ENCODE measurements at regions not wholly inside any gene's neighbourhood (a gene's known extent, or its start where the extent isn't known, plus 50 kb on each side); places are given as distances from the start of the nearest gene placed in this dataset.
A peak's percentile ranks its signal among the peaks of the same experiment; 100 is the strongest.
"Not testable (repeated sequence)": the region's sequence is repeated elsewhere in the genome, so short reads cannot be mapped to it uniquely, and the experiment has no call there.

GRCh38 chr6:15953152-15953880, 175.6 kb upstream of the MYLIP start:
- no peak for DNase-seq

GRCh38 chr6:15952231-15953151, 176.4 kb upstream of the MYLIP start:
- DNase-seq, result no peak

DNA sequence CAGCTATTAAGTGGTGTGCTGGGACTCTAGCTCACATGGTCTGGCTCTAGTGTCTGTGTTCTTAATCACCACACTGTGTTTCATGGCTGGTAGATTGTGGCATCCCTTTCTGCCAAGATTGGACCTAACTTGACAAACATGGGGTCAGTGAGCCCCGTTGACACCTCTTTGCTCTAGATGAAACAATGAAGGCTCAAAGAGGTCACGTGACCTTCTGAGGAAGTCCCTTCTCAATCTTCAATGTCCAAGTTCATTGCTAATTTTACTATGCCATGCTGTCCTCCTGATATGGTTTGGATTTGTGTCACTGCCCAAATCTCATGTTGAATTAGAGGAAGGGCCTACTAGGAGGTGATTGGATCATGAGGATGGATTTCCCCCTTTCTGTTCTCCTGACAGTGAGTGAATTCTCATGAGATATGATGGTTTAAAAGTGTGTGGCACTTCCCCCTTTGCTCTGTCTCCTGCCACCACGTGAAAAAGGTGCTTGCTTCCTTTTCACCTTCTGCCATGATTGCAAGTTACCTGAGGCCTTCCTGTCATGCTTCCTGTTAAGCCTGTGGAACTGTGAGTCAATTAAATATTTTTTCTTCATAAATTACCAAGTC, 177.8 kb upstream of the MYLIP start:
- DNase-seq, result no peak

DNA sequence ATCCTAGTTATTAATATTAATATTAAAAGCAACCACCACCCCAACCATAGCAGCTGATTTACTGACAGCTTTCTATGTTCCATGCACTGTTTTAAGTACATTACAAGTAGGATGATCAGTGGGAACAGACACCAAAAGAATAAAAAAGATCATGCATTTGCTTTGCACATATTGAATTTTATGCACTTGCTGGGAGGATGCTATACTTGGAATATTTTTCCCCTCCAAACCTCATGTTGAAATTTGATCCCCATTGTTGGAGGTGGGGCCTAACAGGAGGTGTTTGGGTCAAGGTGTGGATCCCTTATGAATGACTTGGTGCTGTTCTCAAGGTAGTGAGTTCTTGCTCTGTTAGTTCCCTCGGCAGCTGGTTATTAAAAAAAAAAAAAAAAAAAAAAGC, 178.9 kb upstream of the MYLIP start:
- DNase-seq, result no peak

DNA sequence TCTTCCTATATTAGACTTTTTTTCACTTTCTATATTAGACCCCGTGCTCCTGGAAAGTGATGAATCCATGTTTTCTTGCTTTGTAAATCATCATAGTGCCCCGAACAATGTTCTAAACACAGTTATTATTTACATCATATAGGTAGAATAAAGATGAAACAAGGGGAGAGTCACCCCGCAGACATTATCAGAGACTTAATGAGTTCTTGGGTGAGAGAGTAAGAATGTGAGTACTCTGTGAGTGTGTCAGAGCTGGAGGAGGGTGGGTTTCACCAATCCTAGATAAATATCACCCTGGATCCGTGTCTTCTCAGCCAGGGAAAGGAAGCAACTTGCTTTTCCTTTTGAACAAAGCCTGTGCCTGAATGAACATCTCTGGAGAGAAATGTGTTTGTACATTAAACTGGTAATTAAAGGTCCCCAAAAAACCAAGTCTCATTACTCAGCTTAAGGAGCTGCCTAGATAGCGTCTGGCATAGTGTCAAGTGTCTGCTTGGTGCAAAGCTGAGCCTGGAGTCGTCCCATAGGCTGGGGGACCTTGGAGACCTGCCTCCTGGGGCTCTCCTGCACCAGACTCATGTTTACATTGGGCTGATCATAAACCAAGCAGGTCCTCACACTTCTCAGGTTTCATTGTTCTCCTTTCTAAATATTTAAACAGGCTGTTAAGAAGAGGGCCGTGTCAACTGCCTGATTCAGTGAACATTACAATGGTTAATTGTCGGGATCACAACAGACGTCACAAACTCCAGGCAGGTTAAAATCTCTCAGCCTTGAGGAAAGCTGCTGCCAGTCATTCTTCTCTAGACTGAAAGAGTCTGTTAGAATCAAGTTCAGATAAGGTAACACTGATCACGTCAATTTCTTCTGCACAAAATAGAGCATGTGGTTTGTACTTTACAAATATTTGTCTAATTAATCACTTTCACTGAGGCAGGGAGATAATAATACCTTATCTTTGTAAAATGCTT, 179.7 kb upstream of the MYLIP start:
- no peak for DNase-seq

DNA sequence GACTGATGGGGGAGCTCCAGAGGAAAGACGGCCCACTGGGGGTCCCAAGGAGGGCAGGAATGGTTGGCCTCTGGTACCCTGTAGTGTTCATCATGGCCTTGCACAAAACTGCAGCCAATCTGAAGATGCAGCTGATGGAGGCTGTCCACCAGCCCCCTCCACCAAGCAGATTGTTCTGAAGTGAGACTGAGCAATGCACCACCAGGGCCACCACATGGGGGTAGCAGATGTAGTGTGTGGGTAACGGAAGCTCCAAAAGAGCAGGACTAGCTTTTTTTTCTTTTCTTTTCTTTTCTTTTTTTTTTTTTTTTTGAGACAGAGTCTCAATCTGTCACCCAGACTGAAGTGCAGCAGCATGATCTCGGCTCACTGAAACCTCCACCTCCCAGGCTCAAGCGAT, 181.0 kb upstream of the MYLIP start:
- DNase-seq, result no peak

- DNase-seq, result no peak
Measured at GRCh38 chr6:15947436-15947835, 181.4 kb upstream of the MYLIP start.

DNA sequence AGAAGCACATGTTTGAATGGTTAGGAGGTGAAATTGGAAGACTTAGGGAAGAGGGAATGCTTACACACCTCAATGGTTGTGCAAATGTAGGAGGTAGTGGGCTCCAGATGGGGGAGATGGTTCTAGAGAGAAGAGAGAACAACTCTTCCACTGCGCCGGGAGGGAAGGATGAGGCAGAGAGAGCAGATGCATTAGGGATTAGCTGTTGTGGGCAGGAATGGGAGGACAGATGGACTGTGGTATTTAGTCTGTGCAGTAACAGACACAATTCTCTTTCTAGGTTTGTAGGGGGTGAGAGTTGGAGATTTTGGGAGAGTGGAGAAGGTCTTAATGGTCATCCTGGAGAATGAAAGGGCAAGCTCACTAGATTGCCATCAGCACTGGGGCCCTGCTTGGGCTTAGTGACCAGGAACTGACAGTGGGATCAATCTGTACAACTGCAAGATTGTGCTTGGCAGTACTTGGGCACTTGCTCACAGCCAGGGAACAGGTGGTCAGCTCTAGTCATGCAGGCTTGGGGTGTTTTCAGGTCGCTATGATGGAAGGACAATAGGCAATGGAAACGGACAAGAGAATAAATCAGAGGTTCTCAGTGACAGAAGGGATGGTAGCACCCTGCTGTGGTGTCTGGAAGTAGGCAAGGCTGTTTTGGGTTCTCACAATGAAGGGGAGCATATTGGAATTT, 182.0 kb upstream of the MYLIP start:
- DNase-seq, result no peak

GRCh38 chr6:15945593-15946159, 183.2 kb upstream of the MYLIP start:
- DNase-seq, result no peak

GRCh38 chr6:15943423-15943822, 185.5 kb upstream of the MYLIP start:
- DNase-seq, result no peak

DNA sequence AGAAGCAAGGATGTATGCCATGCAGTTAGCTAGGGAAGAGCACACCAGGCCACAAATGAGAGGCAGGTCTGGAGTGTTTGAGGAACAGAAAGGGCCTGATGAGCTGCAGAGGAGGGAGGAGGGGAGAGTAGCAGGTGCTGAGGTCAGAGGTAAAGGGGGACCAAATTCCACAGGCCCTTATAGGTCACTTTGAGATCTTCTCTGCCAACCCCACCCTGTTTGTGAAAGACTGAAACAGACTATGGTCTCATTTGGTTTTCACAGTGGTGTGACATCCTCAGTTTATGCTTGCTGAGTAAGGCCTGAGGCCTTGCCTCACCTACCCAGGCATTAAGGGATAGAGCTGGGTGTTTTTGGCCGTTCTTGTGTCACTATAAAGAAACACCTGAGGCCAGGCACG, 187.7 kb upstream of the MYLIP start:
- DNase-seq, result no peak

- DNase-seq, result no peak
Measured at GRCh38 chr6:15938107-15938506, 190.8 kb upstream of the MYLIP start.

DNA sequence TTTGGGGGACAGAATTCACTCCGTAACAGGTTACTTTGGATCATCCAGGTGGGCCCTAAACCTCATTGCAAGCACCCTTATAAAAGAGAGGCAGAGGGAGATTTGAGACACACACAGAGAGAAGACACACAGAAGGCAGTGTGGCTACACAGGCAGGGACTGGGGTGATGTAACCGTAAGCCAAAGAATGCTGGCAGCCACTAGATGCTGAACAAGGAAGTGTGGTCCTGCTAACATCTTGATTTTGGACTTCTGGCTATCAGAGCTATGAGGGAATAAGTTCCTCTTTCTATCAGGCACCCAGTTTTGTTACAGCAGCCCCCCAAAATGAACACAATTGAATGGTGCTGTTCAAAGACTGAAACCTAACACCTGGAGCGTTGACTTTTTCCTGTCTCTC, 191.3 kb upstream of the MYLIP start:
- DNase-seq, result no peak

- DNase-seq, result peak; percentile 27
Measured at GRCh38 chr6:15936503-15936902, 192.4 kb upstream of the MYLIP start.

DNA sequence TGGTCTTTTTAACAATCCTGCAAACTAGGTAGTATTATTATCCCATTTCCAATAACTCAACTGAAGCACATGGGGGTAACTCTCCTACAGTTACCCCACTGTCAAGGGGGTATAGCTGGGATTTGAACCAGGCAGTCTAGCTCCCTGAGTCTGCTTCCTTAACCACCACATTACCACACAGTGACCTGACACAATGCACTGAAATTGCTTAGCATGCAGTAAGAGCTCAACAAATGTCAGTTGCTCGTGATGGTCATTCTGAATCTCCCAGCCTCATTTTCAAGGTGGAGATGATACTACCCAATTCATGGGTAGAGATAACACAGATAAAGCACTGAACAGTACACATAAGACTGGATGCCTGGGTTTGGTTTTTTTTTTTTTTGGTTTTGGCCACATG, 193.2 kb upstream of the MYLIP start:
- no peak for DNase-seq

GRCh38 chr6:15931697-15932096, 197.2 kb upstream of the MYLIP start:
- DNase-seq, result not testable (repeated sequence)

GRCh38 chr6:15930207-15930606, 198.7 kb upstream of the MYLIP start:
- DNase-seq, result no peak

DNA sequence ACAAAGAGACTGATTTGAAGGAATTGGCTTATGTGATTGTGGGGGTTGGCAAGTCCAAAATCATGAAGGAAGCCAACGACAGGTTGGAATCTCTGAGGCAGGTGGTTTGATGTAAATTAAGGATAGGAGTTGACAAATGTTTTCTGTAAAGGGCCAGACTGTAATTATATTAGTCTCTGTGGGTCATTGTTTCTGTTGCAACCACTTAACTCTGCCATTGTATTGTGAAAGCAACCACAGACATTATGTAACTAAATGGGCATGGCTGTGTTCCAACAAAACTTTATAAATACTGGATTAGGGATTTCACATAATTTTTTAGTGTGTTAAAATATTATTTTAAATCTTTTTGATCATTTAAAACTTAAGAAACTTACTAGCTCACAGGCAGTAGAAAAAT, 199.2 kb upstream of the MYLIP start:
- peak; percentile 80 for DNase-seq

DNA sequence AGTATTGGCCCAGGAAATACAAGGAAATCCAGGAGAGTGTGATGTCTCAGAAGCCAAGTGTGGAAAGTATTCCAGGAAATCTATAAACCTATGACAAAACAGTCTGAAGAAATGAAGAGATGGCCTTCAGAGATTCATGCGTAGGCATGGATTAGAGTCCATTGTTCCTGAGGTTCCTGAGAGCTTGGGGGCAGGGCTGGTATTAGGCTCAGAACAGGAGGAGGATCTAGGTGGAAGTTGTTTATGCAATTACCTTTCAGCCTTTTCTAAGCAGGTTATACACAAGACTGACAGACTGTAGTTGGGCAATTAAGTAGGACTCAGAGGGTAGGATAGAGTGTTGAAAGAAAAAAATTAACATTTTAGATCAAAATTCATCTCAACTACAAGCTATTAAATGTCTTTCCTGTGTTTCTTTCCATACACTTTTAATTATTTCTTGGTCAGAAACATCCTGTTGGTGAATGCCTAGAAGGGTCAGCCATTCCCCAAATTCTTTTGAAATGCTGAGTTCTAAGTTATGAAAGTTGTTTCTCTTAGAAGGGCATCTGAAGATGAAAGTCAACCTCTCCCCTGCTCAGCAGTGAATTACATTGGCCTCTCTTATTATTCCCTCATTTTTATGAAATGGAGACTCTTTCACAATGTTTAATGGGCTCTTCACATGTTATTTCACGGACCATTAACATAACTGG, 201.2 kb upstream of the MYLIP start:
- DNase-seq, result no peak

GRCh38 chr6:15926256-15926655, 202.6 kb upstream of the MYLIP start:
- DNase-seq, result no peak

GRCh38 chr6:15924893-15925292, 204.0 kb upstream of the MYLIP start:
- no peak for DNase-seq
